Lung (tissue), 11 donors: ENCODE measurements at regions not wholly inside any gene's neighbourhood (a gene's known extent, or its start where the extent isn't known, plus 50 kb on each side); places are given as distances from the start of the nearest gene placed in this dataset.

Experiments used
- ATAC-seq: fragments of 200-7000 bp; cut with Tn5 transposase; one replicate; pipeline ENCODE4 v1.9.1; 2020; ENCODE audit warnings: moderate number of reproducible peaks; ENCODE audit not compliant: insufficient read depth, low FRiP score
- DNase-seq, 3 donors: peaks; one replicate each; pipeline ENCODE4 v3.0.0-alpha.2; 2013 to 2017
- H3K27ac ChIP-seq, 2 donors: one replicate each; pipeline ENCODE4 v1.5.1; 2013; ENCODE audit warnings: mild to moderate bottlenecking in 2 of 2, moderate library complexity in 2 of 2, control low read depth in 1 of 2, inconsistent platforms in 1 of 2, low read depth in 1 of 2, low read length in 1 of 2
- H3K27me3 ChIP-seq, 3 donors: one replicate each; pipeline ENCODE4 v1.5.1; 2013; ENCODE audit warnings: low read length in 2 of 3; ENCODE audit not compliant: control insufficient read depth in 3 of 3, insufficient read depth in 3 of 3
- H3K36me3 ChIP-seq, 4 donors: one replicate each; pipeline ENCODE4 v1.5.1; 2013; ENCODE audit warnings: low read length in 4 of 4, mild to moderate bottlenecking in 1 of 4, moderate library complexity in 1 of 4; ENCODE audit not compliant: control insufficient read depth in 4 of 4, insufficient read depth in 4 of 4
- H3K4me1 ChIP-seq, 5 donors: one replicate each; pipeline ENCODE4 v1.5.1; 2013; ENCODE audit warnings: low read length in 5 of 5, mild to moderate bottlenecking in 2 of 5, moderate library complexity in 1 of 5; ENCODE audit not compliant: control insufficient read depth in 5 of 5, insufficient read depth in 5 of 5
- H3K4me3 ChIP-seq: one replicate; pipeline ENCODE4 v1.5.1; 2013; ENCODE audit warnings: mild to moderate bottlenecking, control low read depth, moderate library complexity
- H3K9ac ChIP-seq, 2 donors: one replicate each; pipeline ENCODE4 v1.5.1; 2013; ENCODE audit warnings: low read length in 2 of 2, control low read depth in 1 of 2; ENCODE audit not compliant: insufficient read depth in 1 of 2
- H3K9me3 ChIP-seq, 4 donors: one replicate each; pipeline ENCODE4 v1.5.1; 2013; ENCODE audit warnings: low read length in 3 of 4, mild to moderate bottlenecking in 1 of 4, moderate library complexity in 1 of 4; ENCODE audit not compliant: control insufficient read depth in 4 of 4, insufficient read depth in 3 of 4
- WGBS, 2 donors: extraction: QIAGEN DNeasy Blood & Tissue Kit; methylation state at CpG; one replicate each; pipeline ENCODE4 v1.1.7; 2013; 5-methylcytosine and 5-hydroxymethylcytosine counted together
- TF ChIP-seq, protein P1 (sequence below): IDR thresholded peaks from 2 replicates; pipeline ENCODE4 v1.5.1; 2012; ENCODE audit warnings: mild to moderate bottlenecking; ENCODE audit errors: control extremely low read depth, extremely low read depth
- donor health status: control.
- donor health status: control.
- donor health status: Bipolar disorder and iron deficiency.
- donor health status: healthy.
- donor health status: DM: yes; HTN: yes; CAD: no.

DNA sequence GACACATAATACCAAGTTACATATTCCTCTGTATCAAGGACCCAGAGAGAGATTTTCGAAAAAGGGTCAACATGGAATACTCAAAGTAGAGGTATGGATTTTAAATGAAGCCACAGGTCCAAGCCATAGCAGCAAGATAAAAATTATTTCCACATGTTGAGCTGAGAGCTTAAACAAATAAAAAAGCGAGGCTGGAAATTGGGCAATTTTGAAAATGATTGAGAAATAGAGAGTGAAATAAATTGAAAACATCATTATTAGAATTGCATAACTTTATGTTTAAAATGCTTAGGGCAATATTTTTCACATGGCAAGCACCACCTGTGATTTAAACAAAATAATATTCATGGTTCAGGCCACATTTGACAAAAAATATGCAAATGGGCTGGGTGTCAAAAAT is 1251.0 kb upstream of the USP15 start:
- WGBS, 2 donors = 54 to 65% methylated on average over 2 of the region's 2 CpGs
- Histone ChIP-seq H3K36me3 (no peaks in the 10 kb centered on the region), H3K9ac (no peak overlapping the region), H3K4me1 (peaks cover 0 to 3% (median 0%) of the 10 kb centered on the region in 5 donors), H3K9me3 (no peaks in the 10 kb centered on the region), H3K27ac (no peak overlapping the region), H3K4me3 (no peak overlapping the region), H3K27me3 (no peaks in the 10 kb centered on the region)
- TF ChIP-seq, protein P1, sequence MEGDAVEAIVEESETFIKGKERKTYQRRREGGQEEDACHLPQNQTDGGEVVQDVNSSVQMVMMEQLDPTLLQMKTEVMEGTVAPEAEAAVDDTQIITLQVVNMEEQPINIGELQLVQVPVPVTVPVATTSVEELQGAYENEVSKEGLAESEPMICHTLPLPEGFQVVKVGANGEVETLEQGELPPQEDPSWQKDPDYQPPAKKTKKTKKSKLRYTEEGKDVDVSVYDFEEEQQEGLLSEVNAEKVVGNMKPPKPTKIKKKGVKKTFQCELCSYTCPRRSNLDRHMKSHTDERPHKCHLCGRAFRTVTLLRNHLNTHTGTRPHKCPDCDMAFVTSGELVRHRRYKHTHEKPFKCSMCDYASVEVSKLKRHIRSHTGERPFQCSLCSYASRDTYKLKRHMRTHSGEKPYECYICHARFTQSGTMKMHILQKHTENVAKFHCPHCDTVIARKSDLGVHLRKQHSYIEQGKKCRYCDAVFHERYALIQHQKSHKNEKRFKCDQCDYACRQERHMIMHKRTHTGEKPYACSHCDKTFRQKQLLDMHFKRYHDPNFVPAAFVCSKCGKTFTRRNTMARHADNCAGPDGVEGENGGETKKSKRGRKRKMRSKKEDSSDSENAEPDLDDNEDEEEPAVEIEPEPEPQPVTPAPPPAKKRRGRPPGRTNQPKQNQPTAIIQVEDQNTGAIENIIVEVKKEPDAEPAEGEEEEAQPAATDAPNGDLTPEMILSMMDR = no peak
- DNase-seq (peak in 2 of 3 donors; percentile 29 to 68), ATAC-seq (no peak)

DNA sequence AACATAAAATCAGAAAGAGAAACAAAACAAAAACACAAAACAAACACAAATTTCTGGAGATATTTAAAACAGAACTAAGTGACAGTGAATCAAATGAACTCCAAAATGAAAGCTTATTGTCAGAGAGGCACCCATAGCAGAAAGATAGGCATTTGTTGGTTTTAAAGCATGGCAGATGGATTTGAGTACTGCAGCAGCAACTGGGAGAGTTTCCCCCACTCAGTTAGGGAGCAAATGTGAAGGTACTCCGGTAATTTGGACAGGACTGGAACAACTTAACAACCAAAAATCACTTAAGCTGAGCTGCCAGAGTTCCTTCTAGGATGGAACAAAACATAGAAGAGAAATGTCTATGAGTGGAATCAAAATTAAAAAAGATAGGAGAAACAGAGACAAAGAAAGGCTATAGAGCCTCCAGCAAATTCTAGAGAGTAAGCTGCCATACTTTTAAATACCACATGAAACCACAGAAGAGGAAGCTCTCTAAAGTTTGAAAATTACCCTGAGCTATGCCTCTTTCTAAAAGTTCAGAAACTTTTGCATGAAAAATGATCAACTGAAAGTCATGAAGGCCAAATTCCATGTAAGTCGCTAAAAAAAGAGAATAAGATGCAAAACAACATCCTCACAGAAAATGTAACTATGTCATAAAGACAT is 1248.3 kb upstream of the USP15 start:
- H3K9ac ChIP-seq = no peak overlapping the region
- TF ChIP-seq, protein P1 = no peak
- no peak overlapping the region for H3K4me3 ChIP-seq
- no peak for DNase-seq
- 61 to 68% methylated on average over 2 of the region's 2 CpGs for WGBS, 2 donors
- no peaks in the 10 kb centered on the region for H3K9me3 ChIP-seq
- H3K4me1 ChIP-seq = peaks cover 0 to 3% (median 0%) of the 10 kb centered on the region in 5 donors
- H3K27ac ChIP-seq = no peak overlapping the region
- ATAC-seq = no peak
- H3K27me3 ChIP-seq = no peaks in the 10 kb centered on the region
- H3K36me3 ChIP-seq = no peaks in the 10 kb centered on the region

DNA sequence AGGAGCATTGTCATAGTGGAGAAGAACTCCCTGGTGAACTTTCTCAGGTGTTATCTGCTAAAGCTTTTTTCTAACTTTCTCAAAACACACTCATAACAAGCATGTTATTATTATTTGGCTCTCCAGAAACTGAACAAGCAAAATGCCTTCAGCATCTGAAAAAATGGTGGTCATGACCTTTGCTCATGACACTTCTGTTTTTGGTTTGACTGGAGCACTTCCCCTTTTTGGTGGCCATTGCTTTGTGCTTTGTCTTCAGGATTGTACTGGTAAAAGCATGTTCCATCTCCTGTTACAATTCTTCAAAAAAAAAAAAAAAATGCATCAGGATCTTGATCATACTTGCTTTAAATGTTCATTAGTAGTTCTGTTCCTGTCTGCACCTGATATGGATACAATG is 1241.6 kb upstream of the USP15 start:
- H3K36me3 ChIP-seq = no peaks in the 10 kb centered on the region
- ATAC-seq = no peak
- no peak overlapping the region for H3K27ac ChIP-seq
- H3K4me3 ChIP-seq = no peak overlapping the region
- TF ChIP-seq, protein P1 = no peak
- no peaks in the 10 kb centered on the region for H3K4me1 ChIP-seq
- no peak for DNase-seq
- no peak overlapping the region for H3K9ac ChIP-seq
- H3K9me3 ChIP-seq = peaks cover 0 to 4% (median 0%) of the 10 kb centered on the region in 4 donors
- H3K27me3 ChIP-seq = no peaks in the 10 kb centered on the region

- Histone ChIP-seq H3K36me3 (no peaks in the 10 kb centered on the region), H3K9ac (no peak overlapping the region), H3K9me3 (peaks cover 0 to 4% (median 0%) of the 10 kb centered on the region in 4 donors), H3K27me3 (no peaks in the 10 kb centered on the region), H3K4me3 (no peak overlapping the region), H3K4me1 (no peaks in the 10 kb centered on the region), H3K27ac (no peak overlapping the region)
- WGBS, 2 donors = 90 to 92% methylated on average over 15 of the region's 15 CpGs
- DNase-seq (no peak), ATAC-seq (no peak)
- TF ChIP-seq, protein P1 = no peak
These were observed 1237.0 kb upstream of the USP15 start for GRCh38 chr12:61023231-61023630.
